NT2/D1 (cell line): ENCODE measurements at regions not wholly inside any gene's neighbourhood (a gene's known extent, or its start where the extent isn't known, plus 50 kb on each side); places are given as distances from the start of the nearest gene placed in this dataset.

Experiments
- SUZ12 ChIP-seq: IDR thresholded peaks from 2 replicates; pipeline ENCODE4 v1.6.1; 2011; ENCODE audit not compliant: insufficient read length, insufficient read depth; ENCODE audit errors: extremely low read depth
- YY1 ChIP-seq: IDR thresholded peaks from 2 replicates; pipeline ENCODE4 v1.6.1; 2011; ENCODE audit not compliant: insufficient read length, insufficient read depth

- no peak for TF ChIP-seq YY1
- no peak for TF ChIP-seq SUZ12
These were observed 121.7 kb upstream of the RGMB start for GRCh38 chr5:98651715-98652114.
